HEK293 (cell line): ENCODE measurements at regions not wholly inside any gene's neighbourhood (a gene's known extent, or its start where the extent isn't known, plus 50 kb on each side); places are given as distances from the start of the nearest gene placed in this dataset.

Source experiments
- CTCF ChIA-PET: fragments of 350-600 bp; formaldehyde crosslinking; extraction: SDS; loops from one replicate; lab custom pipeline; 2021; ENCODE audit warnings: antibody characterized with exemption; lab: Yijun Ruan, JAX
- POLR2A ChIA-PET: fragments of 300-600 bp; formaldehyde crosslinking; extraction: SDS; loops from one replicate; lab custom pipeline; 2020; ENCODE audit warnings: antibody characterized with exemption, inconsistent platforms; lab: Yijun Ruan, JAX
- H3K27ac ChIP-seq: fragments of 200-500 bp; sonication (Bioruptor generic); 2 replicates; pipeline ENCODE4 v1.5.1; 2014; ENCODE audit warnings: low read depth, low read length, control low read depth, inconsistent platforms; ENCODE audit errors: extremely low read depth
- H3K36me3 ChIP-seq, 2 experiments: fragments of 200-500 bp in 1 of 2; sonication (Bioruptor generic) in 1 of 2; 1 replicate in 1 of 2; 2 replicates in 1 of 2; pipeline ENCODE4 v1.5.1; 2014 to 2017; ENCODE audit warnings: inconsistent platforms in 2 of 2, low read length in 2 of 2; ENCODE audit not compliant: control insufficient read depth in 2 of 2, insufficient read depth in 1 of 2
- H3K4me1 ChIP-seq: fragments of 200-500 bp; sonication (Bioruptor generic); 2 replicates; pipeline ENCODE4 v1.5.1; 2014; ENCODE audit warnings: mild to moderate bottlenecking, low read length, inconsistent platforms; ENCODE audit not compliant: control insufficient read depth, insufficient read depth
- H3K4me3 ChIP-seq: 2 replicates; pipeline ENCODE4 v1.5.1; 2011; ENCODE audit warnings: low read depth, mild to moderate bottlenecking, control low read depth, low read length, moderate library complexity
- H3K9me3 ChIP-seq: fragments of 200-500 bp; sonication (Bioruptor generic); 2 replicates; pipeline ENCODE4 v1.5.1; 2014; ENCODE audit warnings: low read depth, low read length, inconsistent platforms; ENCODE audit not compliant: control insufficient read depth, insufficient read depth
- KLF16 ChIP-seq: fragments of 450-650 bp; formaldehyde crosslinking; IDR thresholded peaks from 2 replicates; pipeline ENCODE4 v1.5.1; 2017; ENCODE audit warnings: missing biosample characterization, missing genetic modification characterization
- KLF8 ChIP-seq: fragments of 450-650 bp; formaldehyde crosslinking; IDR thresholded peaks from 2 replicates; pipeline ENCODE4 v1.5.1; 2016; ENCODE audit warnings: missing biosample characterization, missing genetic modification characterization
- SALL2 ChIP-seq: fragments of 450-650 bp; formaldehyde crosslinking; IDR thresholded peaks from 2 replicates; pipeline ENCODE4 v1.5.0; 2017; ENCODE audit warnings: missing biosample characterization, mild to moderate bottlenecking, missing genetic modification characterization, borderline replicate concordance
- SP7 ChIP-seq: fragments of 450-650 bp; formaldehyde crosslinking; IDR thresholded peaks from 2 replicates; pipeline ENCODE4 v1.5.1; 2016; ENCODE audit warnings: missing biosample characterization, missing genetic modification characterization
- ZBTB21 ChIP-seq: fragments of 450-650 bp; formaldehyde crosslinking; IDR thresholded peaks from 2 replicates; pipeline ENCODE4 v1.5.1; 2017; ENCODE audit warnings: missing biosample characterization, missing genetic modification characterization
- ZFP41 ChIP-seq: fragments of 450-650 bp; formaldehyde crosslinking; IDR thresholded peaks from 2 replicates; pipeline ENCODE4 v1.5.1; 2016; ENCODE audit warnings: missing biosample characterization, missing genetic modification characterization, borderline replicate concordance
- ZIC2 ChIP-seq: fragments of 450-650 bp; formaldehyde crosslinking; IDR thresholded peaks from 2 replicates; pipeline ENCODE4 v1.5.1; 2016; ENCODE audit warnings: missing biosample characterization, missing genetic modification characterization
- ZNF114 ChIP-seq: fragments of 450-650 bp; formaldehyde crosslinking; IDR thresholded peaks from 2 replicates; pipeline ENCODE4 v1.5.0; 2017; ENCODE audit warnings: missing biosample characterization, missing genetic modification characterization
- ZNF121 ChIP-seq: fragments of 450-650 bp; formaldehyde crosslinking; IDR thresholded peaks from 2 replicates; pipeline ENCODE4 v1.5.1; 2016; ENCODE audit warnings: missing biosample characterization, missing genetic modification characterization
- ZNF138 ChIP-seq: fragments of 450-650 bp; formaldehyde crosslinking; IDR thresholded peaks from 2 replicates; pipeline ENCODE4 v1.5.1; 2016; ENCODE audit warnings: missing biosample characterization, missing genetic modification characterization, borderline replicate concordance
- ZNF157 ChIP-seq: fragments of 450-650 bp; formaldehyde crosslinking; IDR thresholded peaks from 2 replicates; pipeline ENCODE4 v1.5.1; 2016; ENCODE audit warnings: missing biosample characterization, missing genetic modification characterization
- ZNF221 ChIP-seq: fragments of 450-650 bp; formaldehyde crosslinking; IDR thresholded peaks from 2 replicates; pipeline ENCODE4 v1.5.1; 2017; ENCODE audit warnings: missing biosample characterization, missing genetic modification characterization, borderline replicate concordance
- ZNF302 ChIP-seq: fragments of 450-650 bp; formaldehyde crosslinking; IDR thresholded peaks from 2 replicates; pipeline ENCODE4 v1.5.1; 2016; ENCODE audit warnings: missing biosample characterization, missing genetic modification characterization, low read depth
- ZNF341 ChIP-seq: fragments of 450-650 bp; formaldehyde crosslinking; IDR thresholded peaks from 2 replicates; pipeline ENCODE4; 2016; ENCODE audit warnings: low read depth, missing biosample characterization, missing genetic modification characterization
- ZNF423 ChIP-seq: fragments of 450-650 bp; formaldehyde crosslinking; IDR thresholded peaks from 2 replicates; pipeline ENCODE4 v1.5.1; 2016; ENCODE audit warnings: missing biosample characterization, missing genetic modification characterization
- ZNF529 ChIP-seq: fragments of 450-650 bp; formaldehyde crosslinking; IDR thresholded peaks from 2 replicates; pipeline ENCODE4 v1.5.1; 2017; ENCODE audit warnings: missing genetic modification characterization, missing biosample characterization; ENCODE audit not compliant: insufficient replicate concordance
- ZNF660 ChIP-seq: fragments of 450-650 bp; IDR thresholded peaks from 2 replicates; pipeline ENCODE4 v1.5.1; 2018; ENCODE audit warnings: missing biosample characterization, mild to moderate bottlenecking, missing genetic modification characterization
- ZNF670 ChIP-seq: fragments of 450-650 bp; formaldehyde crosslinking; IDR thresholded peaks from 2 replicates; pipeline ENCODE4 v1.5.1; 2016; ENCODE audit warnings: missing biosample characterization, missing genetic modification characterization, low read depth
- TF ChIP-seq, protein P1 (sequence below): fragments of 450-650 bp; formaldehyde crosslinking; IDR thresholded peaks from 2 replicates; pipeline ENCODE4 v1.5.1; 2016; ENCODE audit warnings: missing biosample characterization, missing genetic modification characterization
- TF ChIP-seq, protein P2 (sequence below): fragments of 450-650 bp; formaldehyde crosslinking; IDR thresholded peaks from 2 replicates; pipeline ENCODE4 v1.5.1; 2016; ENCODE audit warnings: missing biosample characterization, missing genetic modification characterization
- TF ChIP-seq, protein P3 (sequence below): IDR thresholded peaks from 2 replicates; pipeline ENCODE4 v1.6.1; 2011; ENCODE audit warnings: mild to moderate bottlenecking, low read depth, low read length, borderline replicate concordance
- TF ChIP-seq, protein P4 (sequence below): fragments of 450-650 bp; formaldehyde crosslinking; IDR thresholded peaks from 2 replicates; pipeline ENCODE4 v1.5.1; 2017; ENCODE audit warnings: missing biosample characterization, missing genetic modification characterization
- TF ChIP-seq, protein P5 (sequence below): fragments of 450-650 bp; formaldehyde crosslinking; IDR thresholded peaks from 2 replicates; pipeline ENCODE4 v1.5.1; 2016; ENCODE audit warnings: missing biosample characterization, missing genetic modification characterization

DNA sequence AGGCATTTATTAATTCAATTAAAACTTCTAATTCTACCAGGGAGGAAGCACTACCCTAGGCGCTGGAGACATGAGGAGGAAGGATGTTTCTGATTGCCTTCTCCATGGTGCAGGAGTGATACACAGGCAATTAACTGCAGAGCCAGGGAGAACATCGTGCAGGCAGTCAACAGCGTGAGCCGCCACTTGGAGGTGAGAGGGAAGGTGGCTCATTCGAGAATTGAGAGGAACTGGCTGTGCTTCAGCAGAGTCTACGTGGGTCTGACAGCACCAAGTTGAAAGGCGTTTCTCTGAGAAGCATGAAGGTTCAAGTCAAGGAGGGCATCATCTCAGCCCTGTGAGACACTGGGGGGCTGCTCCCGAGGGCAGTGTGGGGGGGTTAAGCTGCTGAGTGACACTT is 388.7 kb upstream of the MYT1L start (continued):
- TF ChIP-seq ZNF138 (tag by site-specific recombination) (no peak), SALL2 (no peak), ZNF423 (tag by site-specific recombination) (no peak), ZNF157 (tag by site-specific recombination) (no peak), ZNF670 (no peak)
- TF ChIP-seq, all 188 proteins: peak for 0

DNA sequence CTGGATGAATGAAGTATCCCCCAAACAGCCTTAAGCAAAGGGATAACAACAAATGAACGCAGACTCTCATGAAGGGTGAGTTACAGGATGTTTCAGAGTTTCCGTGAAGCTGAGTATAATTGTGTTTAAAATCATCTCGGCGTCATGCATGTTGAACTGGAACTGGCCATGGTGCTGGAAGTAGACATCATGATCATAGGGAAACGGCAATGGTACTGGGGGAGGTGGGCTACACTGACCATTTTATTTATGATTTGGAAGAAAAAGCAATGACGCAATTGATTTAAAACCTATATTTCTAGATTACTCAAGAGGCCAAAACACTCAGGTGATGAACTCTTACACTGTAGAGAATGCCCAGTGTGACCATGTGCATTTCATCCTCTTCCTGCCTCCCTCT is 387.9 kb upstream of the MYT1L start:
- POLR2A ChIA-PET = no interaction called here
- no peak overlapping the region for H3K4me3 ChIP-seq
- no peaks in the 10 kb centered on the region for H3K36me3 ChIP-seq
- H3K9me3 ChIP-seq = no peaks in the 10 kb centered on the region
- TF ChIP-seq ZNF221 (no peak), ZNF529 (tag by site-specific recombination) (no peak), KLF16 (tag by site-specific recombination) (no peak)
- TF ChIP-seq, protein P1, sequence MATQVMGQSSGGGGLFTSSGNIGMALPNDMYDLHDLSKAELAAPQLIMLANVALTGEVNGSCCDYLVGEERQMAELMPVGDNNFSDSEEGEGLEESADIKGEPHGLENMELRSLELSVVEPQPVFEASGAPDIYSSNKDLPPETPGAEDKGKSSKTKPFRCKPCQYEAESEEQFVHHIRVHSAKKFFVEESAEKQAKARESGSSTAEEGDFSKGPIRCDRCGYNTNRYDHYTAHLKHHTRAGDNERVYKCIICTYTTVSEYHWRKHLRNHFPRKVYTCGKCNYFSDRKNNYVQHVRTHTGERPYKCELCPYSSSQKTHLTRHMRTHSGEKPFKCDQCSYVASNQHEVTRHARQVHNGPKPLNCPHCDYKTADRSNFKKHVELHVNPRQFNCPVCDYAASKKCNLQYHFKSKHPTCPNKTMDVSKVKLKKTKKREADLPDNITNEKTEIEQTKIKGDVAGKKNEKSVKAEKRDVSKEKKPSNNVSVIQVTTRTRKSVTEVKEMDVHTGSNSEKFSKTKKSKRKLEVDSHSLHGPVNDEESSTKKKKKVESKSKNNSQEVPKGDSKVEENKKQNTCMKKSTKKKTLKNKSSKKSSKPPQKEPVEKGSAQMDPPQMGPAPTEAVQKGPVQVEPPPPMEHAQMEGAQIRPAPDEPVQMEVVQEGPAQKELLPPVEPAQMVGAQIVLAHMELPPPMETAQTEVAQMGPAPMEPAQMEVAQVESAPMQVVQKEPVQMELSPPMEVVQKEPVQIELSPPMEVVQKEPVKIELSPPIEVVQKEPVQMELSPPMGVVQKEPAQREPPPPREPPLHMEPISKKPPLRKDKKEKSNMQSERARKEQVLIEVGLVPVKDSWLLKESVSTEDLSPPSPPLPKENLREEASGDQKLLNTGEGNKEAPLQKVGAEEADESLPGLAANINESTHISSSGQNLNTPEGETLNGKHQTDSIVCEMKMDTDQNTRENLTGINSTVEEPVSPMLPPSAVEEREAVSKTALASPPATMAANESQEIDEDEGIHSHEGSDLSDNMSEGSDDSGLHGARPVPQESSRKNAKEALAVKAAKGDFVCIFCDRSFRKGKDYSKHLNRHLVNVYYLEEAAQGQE (tag by site-specific recombination) = peak; percentile 78
- CTCF ChIA-PET = interaction anchor here (0.6 kb wide), 1 partner anchor 584 kb away, joined by 3 read pairs; no protein-coding TSS in a partner anchor
- H3K4me1 ChIP-seq = no peaks in the 10 kb centered on the region
- no peak overlapping the region for H3K27ac ChIP-seq

DNA sequence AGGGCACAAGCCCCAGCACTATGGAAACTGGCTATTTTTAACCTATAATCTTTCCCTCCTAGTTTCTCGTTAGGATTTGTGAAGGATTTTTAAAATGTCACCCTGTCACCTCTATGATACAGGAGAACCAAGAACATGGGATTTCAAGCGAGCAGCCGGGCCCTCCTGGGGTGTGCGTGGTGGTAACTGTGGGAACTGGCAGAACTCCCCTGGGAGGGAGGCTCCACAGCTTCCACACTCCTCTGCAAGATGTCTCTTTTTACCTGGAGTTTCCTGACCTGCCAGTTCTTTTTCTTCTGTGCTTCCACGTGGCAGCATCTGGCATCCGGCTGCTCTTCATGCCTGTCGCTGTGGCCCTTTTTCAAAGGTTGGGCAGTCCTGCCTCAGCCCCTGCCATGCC is 386.3 kb upstream of the MYT1L start:
- H3K4me3 ChIP-seq = no peak overlapping the region
- no peaks in the 10 kb centered on the region for H3K4me1 ChIP-seq
- CTCF ChIA-PET = interaction anchor here (0.6 kb wide), 1 partner anchor 41 kb away, joined by 3 read pairs; no protein-coding TSS in a partner anchor
- no peaks in the 10 kb centered on the region for H3K36me3 ChIP-seq
- TF ChIP-seq, protein P2, sequence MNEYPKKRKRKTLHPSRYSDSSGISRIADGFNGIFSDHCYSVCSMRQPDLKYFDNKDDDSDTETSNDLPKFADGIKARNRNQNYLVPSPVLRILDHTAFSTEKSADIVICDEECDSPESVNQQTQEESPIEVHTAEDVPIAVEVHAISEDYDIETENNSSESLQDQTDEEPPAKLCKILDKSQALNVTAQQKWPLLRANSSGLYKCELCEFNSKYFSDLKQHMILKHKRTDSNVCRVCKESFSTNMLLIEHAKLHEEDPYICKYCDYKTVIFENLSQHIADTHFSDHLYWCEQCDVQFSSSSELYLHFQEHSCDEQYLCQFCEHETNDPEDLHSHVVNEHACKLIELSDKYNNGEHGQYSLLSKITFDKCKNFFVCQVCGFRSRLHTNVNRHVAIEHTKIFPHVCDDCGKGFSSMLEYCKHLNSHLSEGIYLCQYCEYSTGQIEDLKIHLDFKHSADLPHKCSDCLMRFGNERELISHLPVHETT (tag by site-specific recombination) = no peak
- no peaks in the 10 kb centered on the region for H3K9me3 ChIP-seq
- POLR2A ChIA-PET = no interaction called here
- no peak overlapping the region for H3K27ac ChIP-seq

DNA sequence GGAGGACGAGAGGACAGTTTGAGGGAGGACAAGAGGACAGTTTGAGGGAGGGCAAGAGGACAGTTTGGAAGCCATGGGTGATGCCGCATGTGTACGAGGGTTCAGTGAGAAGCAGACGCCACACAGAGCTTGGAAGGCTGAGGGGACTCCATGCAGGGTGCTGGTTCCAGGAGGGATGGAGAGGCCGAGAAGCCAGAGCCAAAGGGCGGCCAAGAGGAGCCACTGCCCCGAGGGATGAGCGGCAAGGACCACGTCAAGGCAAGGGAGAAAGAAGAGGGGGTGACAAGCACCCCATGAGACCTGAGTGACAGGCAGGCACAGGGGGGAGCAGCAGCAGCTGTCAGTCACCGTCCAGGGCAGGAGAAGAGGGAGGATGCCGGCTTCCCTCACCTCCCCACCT is 385.7 kb upstream of the MYT1L start:
- H3K9me3 ChIP-seq = no peaks in the 10 kb centered on the region
- H3K36me3 ChIP-seq = no peaks in the 10 kb centered on the region
- H3K4me3 ChIP-seq = no peak overlapping the region
- no peaks in the 10 kb centered on the region for H3K4me1 ChIP-seq
- no peak overlapping the region for H3K27ac ChIP-seq
- CTCF ChIA-PET = no interaction called here
- POLR2A ChIA-PET = no interaction called here
- TF ChIP-seq ZNF660 (tag by site-specific recombination) = no peak
- no peak for TF ChIP-seq ZFP41 (tag by site-specific recombination)
- TF ChIP-seq ZNF114 = no peak
- TF ChIP-seq, protein P3, sequence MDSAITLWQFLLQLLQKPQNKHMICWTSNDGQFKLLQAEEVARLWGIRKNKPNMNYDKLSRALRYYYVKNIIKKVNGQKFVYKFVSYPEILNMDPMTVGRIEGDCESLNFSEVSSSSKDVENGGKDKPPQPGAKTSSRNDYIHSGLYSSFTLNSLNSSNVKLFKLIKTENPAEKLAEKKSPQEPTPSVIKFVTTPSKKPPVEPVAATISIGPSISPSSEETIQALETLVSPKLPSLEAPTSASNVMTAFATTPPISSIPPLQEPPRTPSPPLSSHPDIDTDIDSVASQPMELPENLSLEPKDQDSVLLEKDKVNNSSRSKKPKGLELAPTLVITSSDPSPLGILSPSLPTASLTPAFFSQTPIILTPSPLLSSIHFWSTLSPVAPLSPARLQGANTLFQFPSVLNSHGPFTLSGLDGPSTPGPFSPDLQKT = no peak
- TF ChIP-seq ZNF341 (tag by site-specific recombination) = no peak
- TF ChIP-seq ZNF121 = no peak
- no peak for TF ChIP-seq ZNF302 (tag by site-specific recombination)
- TF ChIP-seq ZIC2 = no peak
- TF ChIP-seq, protein P4, sequence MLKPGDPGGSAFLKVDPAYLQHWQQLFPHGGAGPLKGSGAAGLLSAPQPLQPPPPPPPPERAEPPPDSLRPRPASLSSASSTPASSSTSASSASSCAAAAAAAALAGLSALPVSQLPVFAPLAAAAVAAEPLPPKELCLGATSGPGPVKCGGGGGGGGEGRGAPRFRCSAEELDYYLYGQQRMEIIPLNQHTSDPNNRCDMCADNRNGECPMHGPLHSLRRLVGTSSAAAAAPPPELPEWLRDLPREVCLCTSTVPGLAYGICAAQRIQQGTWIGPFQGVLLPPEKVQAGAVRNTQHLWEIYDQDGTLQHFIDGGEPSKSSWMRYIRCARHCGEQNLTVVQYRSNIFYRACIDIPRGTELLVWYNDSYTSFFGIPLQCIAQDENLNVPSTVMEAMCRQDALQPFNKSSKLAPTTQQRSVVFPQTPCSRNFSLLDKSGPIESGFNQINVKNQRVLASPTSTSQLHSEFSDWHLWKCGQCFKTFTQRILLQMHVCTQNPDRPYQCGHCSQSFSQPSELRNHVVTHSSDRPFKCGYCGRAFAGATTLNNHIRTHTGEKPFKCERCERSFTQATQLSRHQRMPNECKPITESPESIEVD (tag by site-specific recombination) = no peak
- TF ChIP-seq SP7 (tag by site-specific recombination) = no peak
- TF ChIP-seq ZBTB21 (tag by site-specific recombination) = no peak
- no peak for TF ChIP-seq KLF8
- TF ChIP-seq, protein P5, sequence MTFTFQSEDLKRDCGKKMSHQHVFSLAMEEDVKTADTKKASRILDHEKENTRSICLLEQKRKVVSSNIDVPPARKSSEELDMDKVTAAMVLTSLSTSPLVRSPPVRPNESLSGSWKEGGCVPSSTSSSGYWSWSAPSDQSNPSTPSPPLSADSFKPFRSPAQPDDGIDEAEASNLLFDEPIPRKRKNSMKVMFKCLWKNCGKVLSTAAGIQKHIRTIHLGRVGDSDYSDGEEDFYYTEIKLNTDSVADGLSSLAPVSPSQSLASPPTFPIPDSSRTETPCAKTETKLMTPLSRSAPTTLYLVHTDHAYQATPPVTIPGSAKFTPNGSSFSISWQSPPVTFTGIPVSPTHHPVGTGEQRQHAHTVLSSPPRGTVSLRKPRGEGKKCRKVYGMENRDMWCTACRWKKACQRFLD (tag by site-specific recombination) = no peak
